H1 (cell line): ENCODE measurements at regions not wholly inside any gene's neighbourhood (a gene's known extent, or its start where the extent isn't known, plus 50 kb on each side); places are given as distances from the start of the nearest gene placed in this dataset.
A peak's percentile ranks its signal among the peaks of the same experiment; 100 is the strongest.

ENCODE experiments used
- CTCF ChIA-PET: fragments of 300-600 bp; sonication (Branson Sonifier 250); formaldehyde crosslinking; loops from one replicate; lab custom pipeline; 2021; ENCODE audit not compliant: partially characterized antibody; lab: Charles Lee
- POLR2A ChIA-PET: fragments of 300-600 bp; sonication (Branson Sonifier 250); formaldehyde crosslinking; loops from one replicate; lab custom pipeline; 2021; ENCODE audit warnings: inconsistent platforms; ENCODE audit not compliant: partially characterized antibody; lab: Charles Lee
- DNase-seq, 2 experiments: peaks; one replicate each; pipeline versions ENCODE4 v3.0.0 to v3.0.0-alpha.2; 2010 to 2022; ENCODE audit warnings: low spot score in 2 of 2, low read depth in 1 of 2, mixed read lengths in 1 of 2
- FAIRE-seq: peaks from 2 replicates; lab custom pipeline; 2011; peaks lifted over from hg19 to GRCh38; lab: Jason Lieb, UNC
- H2AFZ ChIP-seq: 2 replicates; pipeline ENCODE4 v1.8.1; 2012; ENCODE audit warnings: low read length, inconsistent platforms
- H2AK5ac ChIP-seq: 2 replicates; pipeline ENCODE4 v1.6.1; 2013; ENCODE audit warnings: low read depth, low read length
- H2BK120ac ChIP-seq: replicated peaks from 2 replicates; pipeline ENCODE3; 2013; ENCODE audit warnings: low read depth, low read length, inconsistent platforms
- H2BK12ac ChIP-seq: 2 replicates; pipeline ENCODE4 v1.6.1; 2013; ENCODE audit warnings: low read depth, low read length
- H2BK15ac ChIP-seq: 2 replicates; pipeline ENCODE4 v1.6.1; 2013; ENCODE audit warnings: low read length
- H2BK20ac ChIP-seq: 2 replicates; pipeline ENCODE4 v1.6.1; 2013; ENCODE audit warnings: low read length
- H2BK5ac ChIP-seq: 2 replicates; pipeline ENCODE4 v1.6.1; 2013; ENCODE audit warnings: low read depth, low read length
- H3K14ac ChIP-seq: 2 replicates; pipeline ENCODE4 v1.6.1; 2013; ENCODE audit warnings: inconsistent platforms; ENCODE audit not compliant: insufficient read length
- H3K18ac ChIP-seq: 2 replicates; pipeline ENCODE4 v1.6.1; 2013; ENCODE audit warnings: low read length; ENCODE audit errors: extremely low read depth
- H3K23ac ChIP-seq: 2 replicates; pipeline ENCODE4 v1.6.1; 2013; ENCODE audit warnings: inconsistent platforms; ENCODE audit not compliant: insufficient read length
- H3K23me2 ChIP-seq: 2 replicates; pipeline ENCODE4 v1.6.1; 2013; ENCODE audit warnings: low read depth, low read length
- H3K27ac ChIP-seq: 2 replicates; pipeline ENCODE4 v1.6.1; 2011; ENCODE audit warnings: low read depth, low read length, inconsistent platforms
- H3K27me3 ChIP-seq, 4 experiments: replicated peaks in 1 of 4; 1 replicate in 1 of 4; 2 replicates in 3 of 4; pipeline versions ENCODE4 v1.6.1 to v1.8.1; 2011 to 2013; ENCODE audit warnings: low read length in 3 of 4, mild to moderate bottlenecking in 3 of 4, inconsistent platforms in 2 of 4, mixed read lengths in 2 of 4, moderate library complexity in 1 of 4; ENCODE audit not compliant: control insufficient read depth in 3 of 4, insufficient read depth in 3 of 4; ENCODE audit errors: extremely low read depth in 1 of 4
- H3K36me3 ChIP-seq, 4 experiments: 2 replicates each; pipeline versions ENCODE4 v1.6.1 to v1.8.1; 2011 to 2013; ENCODE audit warnings: mild to moderate bottlenecking in 4 of 4, low read length in 3 of 4, moderate library complexity in 2 of 4, control low read depth in 1 of 4, inconsistent platforms in 1 of 4; ENCODE audit not compliant: insufficient read depth in 4 of 4, control insufficient read depth in 2 of 4
- H3K4ac ChIP-seq: replicated peaks from 2 replicates; pipeline ENCODE3; 2013; ENCODE audit warnings: low read length, low read depth, mixed read lengths, inconsistent platforms; ENCODE audit not compliant: insufficient read length
- H3K4me1 ChIP-seq, 4 experiments: replicated peaks in 1 of 4; 1 replicate in 1 of 4; 2 replicates in 3 of 4; pipeline versions ENCODE4 v1.6.1 to v1.8.1; 2011 to 2013; ENCODE audit warnings: low read length in 3 of 4, inconsistent platforms in 2 of 4, mixed read lengths in 1 of 4; ENCODE audit not compliant: insufficient read depth in 4 of 4, control insufficient read depth in 3 of 4
- H3K4me2 ChIP-seq, 2 experiments: 2 replicates each; pipeline versions ENCODE4 v1.6.1 to v1.8.1; 2011 to 2013; ENCODE audit warnings: low read depth in 2 of 2, low read length in 2 of 2, control low read depth in 1 of 2, inconsistent platforms in 1 of 2, mild to moderate bottlenecking in 1 of 2; ENCODE audit not compliant: insufficient read depth in 1 of 2
- H3K4me3 ChIP-seq, 4 experiments: fragments of 200-600, 300-600 bp in 1 of 4; sonication (generic), shearing (Covaris generic), sonication (Bioruptor Twin) in 1 of 4; 2 replicates each; pipeline versions ENCODE4 v1.5.1 to v1.8.1; 2011 to 2016; ENCODE audit warnings: low read length in 4 of 4, low read depth in 3 of 4, control low read depth in 2 of 4, inconsistent platforms in 2 of 4, mild to moderate bottlenecking in 2 of 4, mixed read lengths in 1 of 4, moderate library complexity in 1 of 4; ENCODE audit not compliant: insufficient read depth in 2 of 4; ENCODE audit errors: extremely low read depth in 1 of 4
- H3K56ac ChIP-seq: replicated peaks from 2 replicates; pipeline ENCODE3; 2013; ENCODE audit warnings: low read depth, mild to moderate bottlenecking, mixed read lengths, low read length, inconsistent platforms; ENCODE audit not compliant: insufficient read length
- H3K79me1 ChIP-seq: 2 replicates; pipeline ENCODE4 v1.6.1; 2013; ENCODE audit warnings: low read depth, low read length, control low read depth
- H3K79me2 ChIP-seq, 2 experiments: 2 replicates each; pipeline versions ENCODE4 v1.6.1 to v1.8.1; 2012 to 2013; ENCODE audit warnings: low read length in 2 of 2, mild to moderate bottlenecking in 2 of 2, inconsistent platforms in 1 of 2; ENCODE audit not compliant: insufficient read depth in 2 of 2, control insufficient read depth in 1 of 2
- H3K9ac ChIP-seq, 4 experiments: replicated peaks in 1 of 4; 1 replicate in 1 of 4; 2 replicates in 3 of 4; pipeline versions ENCODE4 v1.6.1 to v1.8.1; 2011 to 2013; ENCODE audit warnings: low read depth in 3 of 4, low read length in 3 of 4, control low read depth in 2 of 4, mild to moderate bottlenecking in 2 of 4, moderate library complexity in 2 of 4, inconsistent platforms in 1 of 4; ENCODE audit errors: extremely low read depth in 1 of 4
- H3K9me3 ChIP-seq, 2 experiments: 2 replicates each; pipeline versions ENCODE4 v1.6.1 to v1.8.1; 2012 to 2013; ENCODE audit warnings: mild to moderate bottlenecking in 2 of 2, moderate library complexity in 2 of 2, control low read depth in 1 of 2, inconsistent platforms in 1 of 2, low read depth in 1 of 2, low read length in 1 of 2, mixed read lengths in 1 of 2; ENCODE audit not compliant: insufficient read depth in 2 of 2
- H4K20me1 ChIP-seq, 2 experiments: replicated peaks in 1 of 2; 2 replicates each; pipeline versions ENCODE3 to v1.8.1; 2011 to 2013; ENCODE audit warnings: inconsistent platforms in 2 of 2, low read length in 2 of 2, mild to moderate bottlenecking in 1 of 2; ENCODE audit not compliant: insufficient read depth in 2 of 2, control insufficient read depth in 1 of 2
- H4K5ac ChIP-seq: 2 replicates; pipeline ENCODE4 v1.6.1; 2013; ENCODE audit warnings: low read length, low read depth, mixed read lengths, inconsistent platforms; ENCODE audit not compliant: insufficient read length
- H4K8ac ChIP-seq: 2 replicates; pipeline ENCODE4 v1.8.0; 2013; ENCODE audit warnings: mild to moderate bottlenecking, moderate library complexity, low read length, inconsistent platforms; ENCODE audit not compliant: insufficient read depth; ENCODE audit errors: extremely low read depth
- H4K91ac ChIP-seq: replicated peaks from 2 replicates; pipeline ENCODE3; 2013; ENCODE audit warnings: low read length, mixed read lengths, inconsistent platforms; ENCODE audit not compliant: insufficient read length
- EP300 ChIP-seq, 2 experiments: IDR thresholded peaks; 1 replicate in 1 of 2; 2 replicates in 1 of 2; pipeline ENCODE4 v1.6.1; 2011 to 2012; ENCODE audit warnings: low read depth in 2 of 2, low read length in 2 of 2, mild to moderate bottlenecking in 2 of 2, borderline replicate concordance in 1 of 2, inconsistent platforms in 1 of 2, moderate library complexity in 1 of 2
- PHF8 ChIP-seq: fragments of 200-600 bp; sonication (generic); conservative IDR thresholded peaks from 2 replicates; pipeline ENCODE4 v1.7.1; 2012; ENCODE audit warnings: low read depth, mild to moderate bottlenecking, inconsistent platforms, low read length, moderate library complexity
- RNF2 ChIP-seq: fragments of 200-900, 300-1000 bp; sonication (generic); IDR thresholded peaks from 2 replicates; pipeline ENCODE4 v1.7.1; 2016; ENCODE audit warnings: borderline replicate concordance, low read depth, mild to moderate bottlenecking, antibody characterized with exemption, low read length; ENCODE audit not compliant: poor library complexity, severe bottlenecking; ENCODE audit errors: missing control alignments
- SIX5 ChIP-seq: IDR thresholded peaks from 2 replicates; pipeline ENCODE4 v1.6.1; 2011; ENCODE audit warnings: mild to moderate bottlenecking, low read depth, low read length
- SP1 ChIP-seq: IDR thresholded peaks from 2 replicates; pipeline ENCODE4 v1.6.1; 2011; ENCODE audit warnings: low read depth, low read length
- TAF1 ChIP-seq: IDR thresholded peaks from 2 replicates; pipeline ENCODE4 v1.6.1; 2011; ENCODE audit warnings: mild to moderate bottlenecking, low read depth, low read length
- TCF12 ChIP-seq: IDR thresholded peaks from 2 replicates; pipeline ENCODE4 v1.6.1; 2011; ENCODE audit warnings: low read depth, mild to moderate bottlenecking, low read length
- TEAD4 ChIP-seq: IDR thresholded peaks from 2 replicates; pipeline ENCODE4 v1.6.1; 2012; ENCODE audit warnings: low read depth, low read length, inconsistent platforms, mixed read lengths
- WGBS, 2 experiments: shearing (Covaris generic) in 1 of 2; methylation state at CpG; one replicate each; pipeline versions ENCODE4 v1.1.6 to v1.1.7; 2013 to 2015; ENCODE audit warnings: low lambda C conversion rate in 2 of 2, mixed read lengths in 2 of 2, inconsistent platforms in 1 of 2, low coverage in 1 of 2, missing lambda C conversion rate in 1 of 2; ENCODE audit not compliant: insufficient replicate concordance in 2 of 2, insufficient coverage in 1 of 2, insufficient read length in 1 of 2; ENCODE audit errors: extremely low coverage in 1 of 2, missing lambda C conversion rate in 1 of 2; 5-methylcytosine and 5-hydroxymethylcytosine counted together
- TF ChIP-seq, protein P1 (sequence below), 3 experiments: IDR thresholded peaks; 1 replicate in 2 of 3; 2 replicates in 1 of 3; pipeline versions ENCODE4 v1.5.1 to v1.6.1; 2011; ENCODE audit warnings: low read length in 3 of 3, mild to moderate bottlenecking in 3 of 3, inconsistent platforms in 2 of 3, low read depth in 1 of 3, moderate library complexity in 1 of 3; ENCODE audit not compliant: insufficient read depth in 1 of 3; ENCODE audit errors: control extremely low read depth in 1 of 3
- TF ChIP-seq, protein P2 (sequence below): IDR thresholded peaks from 2 replicates; pipeline ENCODE4 v1.6.1; 2012; ENCODE audit warnings: inconsistent platforms

DNA sequence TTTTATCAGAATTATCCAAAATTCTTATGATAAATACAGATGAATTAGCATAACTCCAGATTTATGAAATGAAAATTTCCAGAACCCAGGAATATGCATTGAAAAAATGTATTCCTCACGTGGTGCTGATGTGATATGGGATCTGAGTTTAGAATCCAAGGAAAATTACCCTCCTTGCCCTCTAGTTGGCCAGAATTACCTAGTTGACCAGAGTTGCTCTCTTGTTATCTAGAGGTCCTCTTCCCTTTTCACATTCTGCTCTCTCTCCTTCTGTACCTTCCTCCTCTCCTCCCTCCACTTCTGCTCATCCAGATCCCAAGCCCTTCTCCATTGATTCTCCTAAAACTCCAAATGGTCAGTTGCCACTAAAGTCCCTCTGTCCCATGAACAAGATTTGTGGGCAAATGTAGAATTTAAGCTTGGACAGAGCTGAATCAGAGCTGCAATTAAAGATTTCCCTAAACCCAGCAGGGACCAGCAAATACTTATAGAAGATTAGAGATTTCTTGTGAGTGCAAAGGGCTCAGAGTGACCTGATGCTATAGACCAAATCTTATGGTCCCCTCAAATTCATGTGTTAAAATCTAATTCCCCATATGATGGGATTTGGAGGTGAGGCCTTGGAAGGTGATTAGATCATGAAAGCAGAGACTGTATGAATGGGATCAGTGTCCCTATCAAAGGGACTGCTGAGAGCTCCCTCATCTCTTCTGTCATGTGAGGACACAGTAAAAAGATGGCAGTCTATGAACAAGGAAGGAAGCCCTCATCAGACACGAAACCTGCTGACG lies 103.2 kb upstream of the IGLL5 start:
- CTCF ChIA-PET: interaction anchor here (1.4 kb wide), 1 partner anchor 14 kb away, joined by 3 read pairs; no protein-coding TSS in a partner anchor
- Histone ChIP-seq H3K4me3 (no peak overlapping the region), H2AFZ (no peak overlapping the region), H3K9ac (no peak overlapping the region), H3K18ac (no peak overlapping the region), H2BK12ac (no peak overlapping the region), H3K79me1 (no peaks in the 10 kb centered on the region), H2AK5ac (no peak overlapping the region), H4K20me1 (no peaks in the 10 kb centered on the region), H2BK20ac (no peak overlapping the region), H3K79me2 (no peaks in the 10 kb centered on the region), H3K14ac (no peak overlapping the region), H3K4ac (no peak overlapping the region), H3K56ac (peak overlapping the region; percentile 67), H3K23me2 (no peaks in the 10 kb centered on the region), H3K4me2 (no peak overlapping the region), H3K27ac (no peak overlapping the region), H2BK120ac (no peak overlapping the region), H3K27me3 (peaks cover 2 to 33% (median 11%) of the 10 kb centered on the region in 4 experiments), H4K5ac (no peak overlapping the region), H3K36me3 (no peaks in the 10 kb centered on the region), H4K91ac (no peak overlapping the region), H3K4me1 (no peaks in the 10 kb centered on the region), H3K23ac (no peak overlapping the region), H4K8ac (no peak overlapping the region), H2BK15ac (no peak overlapping the region), H3K9me3 (peaks cover 13 to 31% of the 10 kb centered on the region in 2 experiments; a peak in 3 of 4 replicates), H2BK5ac (no peak overlapping the region)
- POLR2A ChIA-PET: no interaction called here
- FAIRE-seq (no peak), DNase-seq (no peak)
- 63% methylated on average over 3 of the region's 3 CpGs; no CpG with 5 or more reads in 1 of the 2 experiments for WGBS, 2 experiments
- TF ChIP-seq TCF12: no peak
- no peak for TF ChIP-seq PHF8
- no peak for TF ChIP-seq TAF1
- TF ChIP-seq, protein P1, sequence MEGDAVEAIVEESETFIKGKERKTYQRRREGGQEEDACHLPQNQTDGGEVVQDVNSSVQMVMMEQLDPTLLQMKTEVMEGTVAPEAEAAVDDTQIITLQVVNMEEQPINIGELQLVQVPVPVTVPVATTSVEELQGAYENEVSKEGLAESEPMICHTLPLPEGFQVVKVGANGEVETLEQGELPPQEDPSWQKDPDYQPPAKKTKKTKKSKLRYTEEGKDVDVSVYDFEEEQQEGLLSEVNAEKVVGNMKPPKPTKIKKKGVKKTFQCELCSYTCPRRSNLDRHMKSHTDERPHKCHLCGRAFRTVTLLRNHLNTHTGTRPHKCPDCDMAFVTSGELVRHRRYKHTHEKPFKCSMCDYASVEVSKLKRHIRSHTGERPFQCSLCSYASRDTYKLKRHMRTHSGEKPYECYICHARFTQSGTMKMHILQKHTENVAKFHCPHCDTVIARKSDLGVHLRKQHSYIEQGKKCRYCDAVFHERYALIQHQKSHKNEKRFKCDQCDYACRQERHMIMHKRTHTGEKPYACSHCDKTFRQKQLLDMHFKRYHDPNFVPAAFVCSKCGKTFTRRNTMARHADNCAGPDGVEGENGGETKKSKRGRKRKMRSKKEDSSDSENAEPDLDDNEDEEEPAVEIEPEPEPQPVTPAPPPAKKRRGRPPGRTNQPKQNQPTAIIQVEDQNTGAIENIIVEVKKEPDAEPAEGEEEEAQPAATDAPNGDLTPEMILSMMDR (IDR thresholded peaks at IDR 0.05; ENCODE audit: control extremely low read depth in 1 of 3, insufficient read depth in 1 of 3, low read depth in 1 of 3, low read length in 3 of 3): no peak
- no peak for TF ChIP-seq TEAD4
- TF ChIP-seq, protein P2, sequence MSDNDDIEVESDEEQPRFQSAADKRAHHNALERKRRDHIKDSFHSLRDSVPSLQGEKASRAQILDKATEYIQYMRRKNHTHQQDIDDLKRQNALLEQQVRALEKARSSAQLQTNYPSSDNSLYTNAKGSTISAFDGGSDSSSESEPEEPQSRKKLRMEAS: no peak
- TF ChIP-seq SIX5: no peak
- TF ChIP-seq EP300 (IDR thresholded peaks at IDR 0.05; ENCODE audit: borderline replicate concordance in 1 of 2, low read depth in 2 of 2, low read length in 2 of 2): no peak
- no peak for TF ChIP-seq RNF2
- no peak for TF ChIP-seq SP1
